ENCODE measurements at regions not wholly inside any gene's neighbourhood (a gene's known extent, or its start where the extent isn't known, plus 50 kb on each side); places are given as distances from the start of the nearest gene placed in this dataset.
"Not testable (repeated sequence)": the region's sequence is repeated elsewhere in the genome, so short reads cannot be mapped to it uniquely, and the experiment has no call there.

- Mint-ChIP-seq H3K4me3 (no peak overlapping the region), H3K36me3 (no peaks in the 10 kb centered on the region), H3K4me1 (ENCODE audit: low read depth) (no peaks in the 10 kb centered on the region), H3K27me3 (peaks cover 9% of the 10 kb centered on the region), H3K27ac (no peak overlapping the region), H3K9me3 (peaks cover 11% of the 10 kb centered on the region)
- CTCF ChIA-PET = no interaction called here
- intact Hi-C loops (cut with micrococcal nuclease) = no loop called here
- DNase-seq = no peak
- POLR2A ChIA-PET = no interaction called here
Measured at GRCh38 chr1:2948751-2949680, 72.3 kb upstream of the ACTRT2 start.

GRCh38 chr1:2949966-2950925, 71.0 kb upstream of the ACTRT2 start:
- Mint-ChIP-seq H3K27me3 (peaks cover 9% of the 10 kb centered on the region), H3K9me3 (peaks cover 16% of the 10 kb centered on the region), H3K4me3 (no peak overlapping the region), H3K36me3 (no peaks in the 10 kb centered on the region), H3K27ac (no peak overlapping the region), H3K4me1 (ENCODE audit: low read depth) (no peaks in the 10 kb centered on the region)
- ChIA-PET POLR2A (no interaction called here), CTCF (no interaction called here)
- intact Hi-C loops (cut with micrococcal nuclease) = no loop called here
- no peak for DNase-seq

GRCh38 chr1:2950926-2951305, 70.4 kb upstream of the ACTRT2 start:
- no peak overlapping the region for H3K27ac Mint-ChIP-seq
- ChIA-PET POLR2A (no interaction called here), CTCF (no interaction called here)
- no peak for DNase-seq
- peaks cover 9% of the 10 kb centered on the region for H3K27me3 Mint-ChIP-seq
- peaks cover 18% of the 10 kb centered on the region for H3K9me3 Mint-ChIP-seq
- no peaks in the 10 kb centered on the region for H3K36me3 Mint-ChIP-seq
- intact Hi-C loops (cut with micrococcal nuclease) = no loop called here
- no peak overlapping the region for H3K4me3 Mint-ChIP-seq
- H3K4me1 Mint-ChIP-seq (ENCODE audit: low read depth) = no peaks in the 10 kb centered on the region

DNA sequence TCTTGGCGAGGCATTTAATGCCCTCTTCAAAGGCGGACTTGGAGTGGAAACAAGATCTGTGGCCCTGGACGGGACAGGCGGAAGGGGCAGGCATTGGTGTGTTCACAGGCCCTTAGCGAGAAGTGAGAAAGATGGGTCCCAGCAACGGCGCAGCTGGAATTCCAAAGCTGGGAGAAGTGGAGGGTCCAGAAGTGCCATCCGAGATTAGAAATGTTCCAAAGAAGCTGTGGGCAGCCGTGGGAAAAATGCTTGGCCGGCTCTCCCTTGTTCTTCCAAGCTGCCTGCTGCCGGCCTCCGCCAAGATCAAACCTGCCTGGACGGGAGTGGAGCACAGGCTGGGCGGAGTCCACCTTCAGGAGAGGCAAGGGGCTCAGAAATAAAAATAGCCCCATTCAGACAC, 69.4 kb upstream of the ACTRT2 start:
- CTCF ChIA-PET = no interaction called here
- Mint-ChIP-seq H3K27me3 (peaks cover 7% of the 10 kb centered on the region), H3K4me3 (no peak overlapping the region), H3K4me1 (ENCODE audit: low read depth) (no peaks in the 10 kb centered on the region), H3K9me3 (peaks cover 27% of the 10 kb centered on the region), H3K27ac (no peak overlapping the region), H3K36me3 (no peaks in the 10 kb centered on the region)
- intact Hi-C loops (cut with micrococcal nuclease) = no loop called here
- no peak for DNase-seq
- POLR2A ChIA-PET = no interaction called here

DNA sequence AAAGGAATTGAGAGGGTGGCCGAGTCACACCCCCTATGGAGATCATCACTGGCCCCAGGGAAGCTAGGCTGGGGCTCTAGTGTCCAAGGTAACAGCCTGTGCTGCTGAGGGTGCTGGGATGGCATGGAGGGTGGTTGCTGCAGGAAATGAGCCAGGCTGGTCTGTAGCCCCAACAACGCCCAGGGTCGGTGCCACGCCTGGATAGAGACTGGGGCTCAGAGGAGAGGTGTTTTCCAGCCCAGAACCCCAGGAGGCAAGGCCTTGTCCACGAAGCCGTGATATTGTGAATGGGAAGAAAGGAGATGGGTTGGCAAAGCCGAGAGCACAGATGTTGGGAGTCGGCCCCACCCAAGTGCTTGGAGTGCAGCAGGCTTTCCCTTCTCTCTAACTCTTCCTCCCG, 68.9 kb upstream of the ACTRT2 start:
- Mint-ChIP-seq H3K4me3 (no peak overlapping the region), H3K9me3 (peaks cover 28% of the 10 kb centered on the region), H3K4me1 (ENCODE audit: low read depth) (no peaks in the 10 kb centered on the region), H3K27me3 (peaks cover 3% of the 10 kb centered on the region), H3K27ac (no peak overlapping the region), H3K36me3 (no peaks in the 10 kb centered on the region)
- POLR2A ChIA-PET = no interaction called here
- DNase-seq = no peak
- intact Hi-C loops (cut with micrococcal nuclease) = no loop called here
- CTCF ChIA-PET = no interaction called here

DNA sequence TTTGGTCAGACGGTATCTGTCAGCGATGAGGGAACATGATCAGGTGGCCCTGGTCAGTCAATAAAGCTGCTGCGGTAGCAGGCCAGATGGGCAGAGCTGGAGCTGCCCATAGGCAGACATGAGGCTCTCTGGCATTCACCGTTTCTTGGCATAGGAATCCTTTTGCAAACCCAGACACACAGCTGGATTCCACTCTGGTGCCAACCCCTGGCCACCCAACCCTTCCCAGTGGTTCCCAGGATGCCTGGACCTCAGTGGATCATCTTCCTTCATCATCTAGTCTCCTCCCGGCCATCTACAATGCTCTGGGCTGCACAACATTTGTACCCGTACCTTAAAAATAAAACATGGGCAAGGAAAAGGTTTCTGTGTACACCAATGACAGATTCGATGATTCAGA, 68.3 kb upstream of the ACTRT2 start:
- POLR2A ChIA-PET = no interaction called here
- CTCF ChIA-PET = no interaction called here
- peaks cover 33% of the 10 kb centered on the region for H3K9me3 Mint-ChIP-seq
- H3K4me3 Mint-ChIP-seq = no peak overlapping the region
- no peaks in the 10 kb centered on the region for H3K4me1 Mint-ChIP-seq (ENCODE audit: low read depth)
- intact Hi-C loops (cut with micrococcal nuclease) = no loop called here
- H3K27ac Mint-ChIP-seq = no peak overlapping the region
- DNase-seq = no peak
- peaks cover 2% of the 10 kb centered on the region for H3K27me3 Mint-ChIP-seq
- H3K36me3 Mint-ChIP-seq = no peaks in the 10 kb centered on the region

GRCh38 chr1:2953688-2954285, 67.5 kb upstream of the ACTRT2 start:
- intact Hi-C loops (cut with micrococcal nuclease) = no loop called here
- Mint-ChIP-seq H3K9me3 (peaks cover 34% of the 10 kb centered on the region), H3K36me3 (no peaks in the 10 kb centered on the region), H3K4me1 (ENCODE audit: low read depth) (no peaks in the 10 kb centered on the region), H3K4me3 (no peak overlapping the region), H3K27me3 (peaks cover 1% of the 10 kb centered on the region), H3K27ac (no peak overlapping the region)
- ChIA-PET CTCF (no interaction called here), POLR2A (no interaction called here)
- DNase-seq = no peak

GRCh38 chr1:2955652-2956051, 65.6 kb upstream of the ACTRT2 start:
- intact Hi-C loops (cut with micrococcal nuclease) = no loop called here
- Mint-ChIP-seq H3K4me3 (no peak overlapping the region), H3K9me3 (peaks cover 37% of the 10 kb centered on the region), H3K27me3 (peaks cover 4% of the 10 kb centered on the region), H3K4me1 (ENCODE audit: low read depth) (no peaks in the 10 kb centered on the region), H3K27ac (no peak overlapping the region), H3K36me3 (no peaks in the 10 kb centered on the region)
- CTCF ChIA-PET = no interaction called here
- no peak for DNase-seq
- POLR2A ChIA-PET = no interaction called here

DNA sequence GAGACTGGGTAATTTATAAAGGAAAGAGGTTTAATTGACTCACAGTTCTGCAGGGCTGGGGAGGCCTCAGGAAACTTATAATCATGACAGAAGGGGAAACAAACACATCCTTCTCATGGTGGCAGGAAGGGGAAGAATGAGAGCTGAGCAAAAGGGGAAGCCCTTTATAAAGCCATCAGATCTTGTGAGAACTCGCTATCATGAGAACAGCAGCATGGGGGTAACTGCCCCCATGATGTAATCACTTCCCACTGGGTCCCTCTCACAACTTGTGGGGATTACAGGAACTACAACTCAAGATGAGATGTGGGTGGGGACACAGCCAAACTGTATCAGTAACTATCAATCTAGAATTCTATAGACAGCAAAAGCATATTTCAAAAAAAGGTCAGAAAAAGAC, 64.7 kb upstream of the ACTRT2 start:
- CTCF ChIA-PET = no interaction called here
- H3K4me3 Mint-ChIP-seq = no peak overlapping the region
- H3K36me3 Mint-ChIP-seq = no peaks in the 10 kb centered on the region
- POLR2A ChIA-PET = no interaction called here
- H3K9me3 Mint-ChIP-seq = peaks cover 37% of the 10 kb centered on the region
- H3K27me3 Mint-ChIP-seq = peaks cover 4% of the 10 kb centered on the region
- intact Hi-C loops (cut with micrococcal nuclease) = no loop called here
- H3K4me1 Mint-ChIP-seq (ENCODE audit: low read depth) = no peaks in the 10 kb centered on the region
- no peak overlapping the region for H3K27ac Mint-ChIP-seq
- DNase-seq = no peak

GRCh38 chr1:2957329-2957728, 63.9 kb upstream of the ACTRT2 start:
- ChIA-PET CTCF (no interaction called here), POLR2A (no interaction called here)
- intact Hi-C loops (cut with micrococcal nuclease) = no loop called here
- peaks cover 4% of the 10 kb centered on the region for H3K27me3 Mint-ChIP-seq
- H3K4me3 Mint-ChIP-seq = no peak overlapping the region
- no peak overlapping the region for H3K27ac Mint-ChIP-seq
- no peaks in the 10 kb centered on the region for H3K4me1 Mint-ChIP-seq (ENCODE audit: low read depth)
- no peak for DNase-seq
- peaks cover 37% of the 10 kb centered on the region for H3K9me3 Mint-ChIP-seq
- H3K36me3 Mint-ChIP-seq = no peaks in the 10 kb centered on the region

DNA sequence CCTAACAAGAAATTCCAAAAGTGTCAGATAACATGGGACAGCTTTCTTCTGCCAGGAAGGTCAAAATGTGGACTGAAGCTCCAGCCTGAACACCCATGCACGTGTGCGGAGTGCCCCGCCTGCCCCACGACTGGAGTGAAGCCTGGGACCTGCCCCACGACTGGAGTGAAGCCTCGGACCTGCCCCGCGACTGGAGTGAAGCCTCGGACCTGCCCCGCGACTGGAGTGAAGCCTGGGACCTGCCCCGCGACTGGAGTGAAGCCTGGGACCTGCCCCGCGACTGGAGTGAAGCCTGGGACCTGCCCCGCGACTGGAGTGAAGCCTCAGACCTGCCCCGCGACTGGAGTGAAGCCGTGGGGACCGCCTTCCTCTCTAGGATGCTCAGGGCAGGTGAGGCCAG, 61.4 kb upstream of the ACTRT2 start:
- H3K9me3 Mint-ChIP-seq = peaks cover 21% of the 10 kb centered on the region
- CTCF ChIA-PET; intact Hi-C loops (cut with micrococcal nuclease); H3K36me3 Mint-ChIP-seq; H3K4me1 Mint-ChIP-seq (ENCODE audit: low read depth); H3K27me3 Mint-ChIP-seq; H3K27ac Mint-ChIP-seq; POLR2A ChIA-PET; DNase-seq; H3K4me3 Mint-ChIP-seq: not testable (repeated sequence)

DNA sequence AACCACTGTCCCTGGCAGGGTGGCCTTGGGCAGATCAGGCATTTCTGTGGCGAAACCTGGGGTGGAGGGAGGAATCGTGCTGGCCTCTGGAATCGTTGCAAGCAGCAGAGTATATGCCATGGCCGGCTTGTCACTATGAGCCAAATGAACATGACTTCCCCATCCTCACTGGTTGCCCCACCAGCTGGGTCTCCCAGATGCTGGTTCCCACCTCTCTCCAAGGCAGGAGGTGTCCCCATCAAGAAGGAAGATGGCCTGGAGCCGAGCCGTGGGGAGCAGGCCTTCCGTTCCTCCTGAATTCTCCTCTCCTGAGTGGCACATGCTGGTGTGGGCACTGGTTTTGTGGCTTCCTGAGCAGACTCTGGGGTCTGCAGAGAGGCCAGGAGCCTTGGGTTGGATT, 60.2 kb upstream of the ACTRT2 start:
- POLR2A ChIA-PET = no interaction called here
- Mint-ChIP-seq H3K36me3 (no peaks in the 10 kb centered on the region), H3K27me3 (peaks cover 4% of the 10 kb centered on the region), H3K4me3 (no peak overlapping the region), H3K27ac (no peak overlapping the region), H3K9me3 (peaks cover 18% of the 10 kb centered on the region), H3K4me1 (ENCODE audit: low read depth) (no peaks in the 10 kb centered on the region)
- CTCF ChIA-PET = no interaction called here
- intact Hi-C loops (cut with micrococcal nuclease) = no loop called here
- no peak for DNase-seq
